H1 (cell line): ENCODE measurements at regions not wholly inside any gene's neighbourhood (a gene's known extent, or its start where the extent isn't known, plus 50 kb on each side); places are given as distances from the start of the nearest gene placed in this dataset.

Source experiments
- RAD21 ChIP-seq, 2 experiments: IDR thresholded peaks in 1 of 2; conservative IDR thresholded peaks in 1 of 2; 2 replicates each; pipeline ENCODE4 v1.6.1; 2011; ENCODE audit warnings: low read depth in 2 of 2, low read length in 2 of 2, improper control_type of control experiment in 1 of 2, inconsistent platforms in 1 of 2, mild to moderate bottlenecking in 1 of 2, moderate library complexity in 1 of 2
- SIN3A ChIP-seq, 2 experiments: IDR thresholded peaks in 1 of 2; conservative IDR thresholded peaks in 1 of 2; 2 replicates each; pipeline ENCODE4 v1.6.1; 2011 to 2012; ENCODE audit warnings: low read length in 2 of 2, improper control_type of control experiment in 1 of 2, low read depth in 1 of 2, mild to moderate bottlenecking in 1 of 2
- TF ChIP-seq, protein P1 (sequence below): IDR thresholded peaks from 2 replicates; pipeline ENCODE4 v1.6.1; 2011; ENCODE audit warnings: low read length, improper control_type of control experiment

DNA sequence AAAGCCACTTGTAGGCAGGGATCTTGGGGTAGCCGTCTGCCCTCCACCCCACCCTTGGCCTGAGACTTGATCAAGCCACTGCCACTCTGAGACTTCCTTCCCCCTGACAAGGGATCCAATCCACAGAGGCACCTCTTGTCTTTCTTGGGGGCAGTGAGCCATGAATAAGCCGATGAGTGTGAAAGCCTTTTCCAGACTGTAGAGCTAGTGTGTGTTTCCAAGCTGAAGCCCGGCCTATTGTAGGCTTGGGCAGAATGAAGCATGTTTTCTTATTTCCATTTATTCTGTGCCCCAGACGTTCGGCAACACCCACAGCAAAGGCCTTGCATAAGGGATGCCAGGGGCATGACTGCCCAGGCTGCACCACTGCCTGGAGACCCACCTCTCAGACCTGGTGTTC, 991.6 kb downstream of the BCL11B start (continued):
- TF ChIP-seq, protein P1, sequence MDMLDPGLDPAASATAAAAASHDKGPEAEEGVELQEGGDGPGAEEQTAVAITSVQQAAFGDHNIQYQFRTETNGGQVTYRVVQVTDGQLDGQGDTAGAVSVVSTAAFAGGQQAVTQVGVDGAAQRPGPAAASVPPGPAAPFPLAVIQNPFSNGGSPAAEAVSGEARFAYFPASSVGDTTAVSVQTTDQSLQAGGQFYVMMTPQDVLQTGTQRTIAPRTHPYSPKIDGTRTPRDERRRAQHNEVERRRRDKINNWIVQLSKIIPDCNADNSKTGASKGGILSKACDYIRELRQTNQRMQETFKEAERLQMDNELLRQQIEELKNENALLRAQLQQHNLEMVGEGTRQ, result no peak
- TF ChIP-seq RAD21 (IDR thresholded peaks at IDR 0.05 in 1 of 2, conservative IDR thresholded peaks at IDR 0.05 in 1 of 2; ENCODE audit: low read depth in 2 of 2, low read length in 2 of 2) (no peak), SIN3A (conservative IDR thresholded peaks at IDR 0.05 in 1 of 2, IDR thresholded peaks at IDR 0.05 in 1 of 2; ENCODE audit: low read depth in 1 of 2, low read length in 2 of 2) (no peak)
